Fibroblast of skin of left quadriceps (primary cell): ENCODE measurements at regions not wholly inside any gene's neighbourhood (a gene's known extent, or its start where the extent isn't known, plus 50 kb on each side); places are given as distances from the start of the nearest gene placed in this dataset.
"Not testable (repeated sequence)": the region's sequence is repeated elsewhere in the genome, so short reads cannot be mapped to it uniquely, and the experiment has no call there.

Experiments used
- DNase-seq, 2 experiments: peaks; one replicate each; pipeline ENCODE4 v3.0.0-alpha.2; 2013; ENCODE audit warnings: low read depth in 2 of 2

- DNase-seq, result no peak
Measured at GRCh38 chr2:17194083-17194482, 324.2 kb downstream of the RAD51AP2 start.

- DNase-seq, result not testable (repeated sequence)
Measured at GRCh38 chr2:17193433-17193890, 324.8 kb downstream of the RAD51AP2 start.

GRCh38 chr2:17191223-17191622 is 327.0 kb downstream of the RAD51AP2 start:
- DNase-seq, result no peak

GRCh38 chr2:17190527-17190926 is 327.7 kb downstream of the RAD51AP2 start:
- no peak for DNase-seq

GRCh38 chr2:17188721-17189120 is 329.5 kb downstream of the RAD51AP2 start:
- no peak for DNase-seq

- DNase-seq, result no peak
Measured at GRCh38 chr2:17184512-17184911, 333.7 kb downstream of the RAD51AP2 start.

GRCh38 chr2:17182399-17182798 is 335.8 kb downstream of the RAD51AP2 start:
- no peak for DNase-seq

GRCh38 chr2:17181051-17181752 is 337.0 kb downstream of the RAD51AP2 start:
- DNase-seq, result no peak

- no peak for DNase-seq
Measured at GRCh38 chr2:17179145-17179808, 339.0 kb downstream of the RAD51AP2 start.

GRCh38 chr2:17177088-17177487 is 341.2 kb downstream of the RAD51AP2 start:
- DNase-seq, result no peak

- DNase-seq, result peak in 1 of 2 experiments; percentile 14
Measured at GRCh38 chr2:17171446-17172049, 346.7 kb downstream of the RAD51AP2 start.

GRCh38 chr2:17166506-17166905 is 351.7 kb downstream of the RAD51AP2 start:
- peak in 1 of 2 experiments; percentile 20 for DNase-seq

- DNase-seq, result peak in 1 of 2 experiments; percentile 19
Measured at GRCh38 chr2:17164550-17164949, 353.7 kb downstream of the RAD51AP2 start.

- no peak for DNase-seq
Measured at GRCh38 chr2:17163638-17164037, 354.6 kb downstream of the RAD51AP2 start.

GRCh38 chr2:17162713-17163112 is 355.5 kb downstream of the RAD51AP2 start:
- DNase-seq, result no peak

- no peak for DNase-seq
Measured at GRCh38 chr2:17160594-17160993, 357.6 kb downstream of the RAD51AP2 start.

- no peak for DNase-seq
Measured at GRCh38 chr2:17156086-17156485, 362.2 kb downstream of the RAD51AP2 start.

- no peak for DNase-seq
Measured at GRCh38 chr2:17149945-17150344, 368.3 kb downstream of the RAD51AP2 start.

GRCh38 chr2:17148407-17149145 is 369.7 kb downstream of the RAD51AP2 start:
- peak in 1 of 2 experiments; percentile 12 for DNase-seq

GRCh38 chr2:17146358-17146757 is 371.9 kb downstream of the RAD51AP2 start:
- no peak for DNase-seq

- peak; percentile 9 to 21 for DNase-seq
Measured at GRCh38 chr2:17136877-17137276, 381.4 kb downstream of the RAD51AP2 start.

- DNase-seq, result no peak
Measured at GRCh38 chr2:17136231-17136630, 382.0 kb downstream of the RAD51AP2 start.
